ENCODE measurements at regions not wholly inside any gene's neighbourhood (a gene's known extent, or its start where the extent isn't known, plus 50 kb on each side); places are given as distances from the start of the nearest gene placed in this dataset.

DNA sequence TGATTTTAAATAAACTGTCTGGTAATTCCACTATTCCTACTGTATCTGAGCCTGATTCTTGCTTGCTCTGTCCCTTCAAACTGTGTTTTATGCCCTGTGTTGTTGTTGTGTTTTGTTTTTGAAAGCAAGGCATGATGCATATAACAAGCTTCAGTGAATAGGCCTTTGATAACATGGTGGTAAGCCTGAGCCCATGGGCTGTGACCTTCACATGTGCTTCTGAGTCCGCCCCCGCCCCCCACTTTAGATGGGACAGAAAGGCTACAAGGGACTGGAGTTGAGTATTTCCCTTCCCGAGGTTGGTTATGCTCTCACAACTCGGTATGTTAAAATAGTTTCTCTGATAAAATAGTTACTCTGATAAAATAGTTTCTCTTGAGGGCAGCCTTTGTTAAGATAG lies 119.0 kb upstream of the WNT7A start:
- TF ChIP-seq, protein P1, sequence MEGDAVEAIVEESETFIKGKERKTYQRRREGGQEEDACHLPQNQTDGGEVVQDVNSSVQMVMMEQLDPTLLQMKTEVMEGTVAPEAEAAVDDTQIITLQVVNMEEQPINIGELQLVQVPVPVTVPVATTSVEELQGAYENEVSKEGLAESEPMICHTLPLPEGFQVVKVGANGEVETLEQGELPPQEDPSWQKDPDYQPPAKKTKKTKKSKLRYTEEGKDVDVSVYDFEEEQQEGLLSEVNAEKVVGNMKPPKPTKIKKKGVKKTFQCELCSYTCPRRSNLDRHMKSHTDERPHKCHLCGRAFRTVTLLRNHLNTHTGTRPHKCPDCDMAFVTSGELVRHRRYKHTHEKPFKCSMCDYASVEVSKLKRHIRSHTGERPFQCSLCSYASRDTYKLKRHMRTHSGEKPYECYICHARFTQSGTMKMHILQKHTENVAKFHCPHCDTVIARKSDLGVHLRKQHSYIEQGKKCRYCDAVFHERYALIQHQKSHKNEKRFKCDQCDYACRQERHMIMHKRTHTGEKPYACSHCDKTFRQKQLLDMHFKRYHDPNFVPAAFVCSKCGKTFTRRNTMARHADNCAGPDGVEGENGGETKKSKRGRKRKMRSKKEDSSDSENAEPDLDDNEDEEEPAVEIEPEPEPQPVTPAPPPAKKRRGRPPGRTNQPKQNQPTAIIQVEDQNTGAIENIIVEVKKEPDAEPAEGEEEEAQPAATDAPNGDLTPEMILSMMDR (IDR thresholded peaks at IDR 0.05), result no peak
- TF ChIP-seq POLR2AphosphoS5 (IDR thresholded peaks at IDR 0.05; ENCODE audit: insufficient read depth in 1 of 2, low read depth in 1 of 2) (no peak), POLR2A (IDR thresholded peaks at IDR 0.05) (no peak)
